Panc1 (cell line): ENCODE measurements at regions not wholly inside any gene's neighbourhood (a gene's known extent, or its start where the extent isn't known, plus 50 kb on each side); places are given as distances from the start of the nearest gene placed in this dataset.

Source experiments
- ATAC-seq: fragments of 200-7000 bp; cut with Tn5 transposase; 2 replicates; pipeline ENCODE4 v1.9.1; 2020; ENCODE audit warnings: mild to moderate bottlenecking, moderate library complexity
- BruUV-seq: library from RNA; stranded (reverse); fragments of 400-500 nt; replicated peaks from 2 replicates; lab custom pipeline; 2021; lab: Mats Ljungman, UMichigan
- CTCF ChIA-PET: fragments of 300-600 bp; sonication (Branson Sonifier 250); formaldehyde crosslinking; loops from one replicate; lab custom pipeline; 2022; ENCODE audit warnings: antibody characterized with exemption; lab: Charles Lee
- POLR2A ChIA-PET: fragments of 300-600 bp; sonication (Branson Sonifier 250); formaldehyde crosslinking; loops from one replicate; lab custom pipeline; 2022; ENCODE audit warnings: antibody characterized with exemption; lab: Charles Lee
- DNase-seq: peaks from one replicate; pipeline ENCODE4 v3.0.0-alpha.2; 2010; ENCODE audit warnings: low read depth, low spot score
- H3K27ac ChIP-seq: 2 replicates; pipeline ENCODE4 v1.5.1; 2011; ENCODE audit warnings: mild to moderate bottlenecking, low read length, inconsistent platforms
- H3K27me3 ChIP-seq: fragments of 200-500 bp; sonication (Bioruptor generic); 2 replicates; pipeline ENCODE4 v1.6.0; 2014; ENCODE audit warnings: low read length, inconsistent platforms; ENCODE audit not compliant: control insufficient read depth, insufficient read depth
- H3K36me3 ChIP-seq: fragments of 200-500 bp; sonication (Bioruptor generic); 2 replicates; pipeline ENCODE4 v1.5.1; 2014; ENCODE audit warnings: inconsistent platforms, mild to moderate bottlenecking, low read length, moderate library complexity; ENCODE audit not compliant: control insufficient read depth, insufficient read depth
- H3K4me1 ChIP-seq: 2 replicates; pipeline ENCODE4 v1.5.1; 2011; ENCODE audit warnings: inconsistent platforms, mild to moderate bottlenecking, low read length, moderate library complexity; ENCODE audit not compliant: control insufficient read depth, insufficient read depth
- H3K4me3 ChIP-seq, 2 experiments: 2 replicates each; pipeline ENCODE4 v1.5.1; 2011 to 2012; ENCODE audit warnings: low read depth in 2 of 2, low read length in 2 of 2, mild to moderate bottlenecking in 2 of 2, inconsistent platforms in 1 of 2, moderate library complexity in 1 of 2
- H3K9me3 ChIP-seq: fragments of 200-500 bp; sonication (Bioruptor generic); 2 replicates; pipeline ENCODE4 v1.5.1; 2014; ENCODE audit warnings: low read depth, mild to moderate bottlenecking, inconsistent platforms, low read length, moderate library complexity; ENCODE audit not compliant: control insufficient read depth, insufficient read depth
- CTCF ChIP-seq: fragments of 450-650 bp; IDR thresholded peaks from 2 replicates; pipeline ENCODE4 v1.5.1; 2017; ENCODE audit warnings: mild to moderate bottlenecking
- POLR2AphosphoS5 ChIP-seq: IDR thresholded peaks from 2 replicates; pipeline ENCODE4 v1.6.1; 2012; ENCODE audit warnings: mild to moderate bottlenecking, low read depth, low read length, moderate library complexity
- REST ChIP-seq, 2 experiments: IDR thresholded peaks; 2 replicates each; pipeline ENCODE4 v1.6.1; 2011 to 2012; ENCODE audit warnings: low read depth in 2 of 2, control low read depth in 1 of 2, low read length in 1 of 2, mild to moderate bottlenecking in 1 of 2, moderate library complexity in 1 of 2; ENCODE audit not compliant: insufficient read depth in 1 of 2
- SIN3A ChIP-seq: IDR thresholded peaks from 2 replicates; pipeline ENCODE4 v1.6.1; 2012; ENCODE audit warnings: low read depth, mild to moderate bottlenecking, low read length, moderate library complexity, borderline replicate concordance; ENCODE audit not compliant: insufficient read depth
- TCF7L2 ChIP-seq: IDR thresholded peaks from 2 replicates; pipeline ENCODE4 v1.6.1; 2011; ENCODE audit warnings: mild to moderate bottlenecking, low read depth, low read length, inconsistent platforms
- in situ Hi-C: cut with HindIII; loops from 2 replicates; pipeline ENCODE4 v1.10.0; 2016; ENCODE audit warnings: low sequenced_read_pairs, low pct_unique_long_range_greater_than_20kb
- intact Hi-C: fragments of 100-400 bp; cut with micrococcal nuclease; formaldehyde crosslinking; loops from one replicate; pipeline ENCODE4 v1.10.0; 2022; ENCODE audit not compliant: unreplicated experiment

- no peak for ATAC-seq
- POLR2A ChIA-PET: no interaction called here
- Histone ChIP-seq H3K36me3 (no peaks in the 10 kb centered on the region), H3K27ac (no peak overlapping the region), H3K4me1 (no peaks in the 10 kb centered on the region), H3K4me3 (no peak overlapping the region), H3K27me3 (no peaks in the 10 kb centered on the region; the same call in 1 of the 2 replicates), H3K9me3 (no peaks in the 10 kb centered on the region)
- TF ChIP-seq REST (IDR thresholded peaks at IDR 0.05; ENCODE audit: insufficient read depth in 1 of 2, low read depth in 2 of 2, low read length in 1 of 2) (no peak), POLR2AphosphoS5 (no peak), TCF7L2 (no peak), CTCF (no peak), SIN3A (no peak)
- intact Hi-C loops: no loop called here
- CTCF ChIA-PET: no interaction called here
- DNase-seq: no peak
- in situ Hi-C loops: no loop called here
- no TSS peak for BruUV-seq
Observed at GRCh38 chr4:108315694-108316093, 147.0 kb upstream of the LEF1 start.

DNA sequence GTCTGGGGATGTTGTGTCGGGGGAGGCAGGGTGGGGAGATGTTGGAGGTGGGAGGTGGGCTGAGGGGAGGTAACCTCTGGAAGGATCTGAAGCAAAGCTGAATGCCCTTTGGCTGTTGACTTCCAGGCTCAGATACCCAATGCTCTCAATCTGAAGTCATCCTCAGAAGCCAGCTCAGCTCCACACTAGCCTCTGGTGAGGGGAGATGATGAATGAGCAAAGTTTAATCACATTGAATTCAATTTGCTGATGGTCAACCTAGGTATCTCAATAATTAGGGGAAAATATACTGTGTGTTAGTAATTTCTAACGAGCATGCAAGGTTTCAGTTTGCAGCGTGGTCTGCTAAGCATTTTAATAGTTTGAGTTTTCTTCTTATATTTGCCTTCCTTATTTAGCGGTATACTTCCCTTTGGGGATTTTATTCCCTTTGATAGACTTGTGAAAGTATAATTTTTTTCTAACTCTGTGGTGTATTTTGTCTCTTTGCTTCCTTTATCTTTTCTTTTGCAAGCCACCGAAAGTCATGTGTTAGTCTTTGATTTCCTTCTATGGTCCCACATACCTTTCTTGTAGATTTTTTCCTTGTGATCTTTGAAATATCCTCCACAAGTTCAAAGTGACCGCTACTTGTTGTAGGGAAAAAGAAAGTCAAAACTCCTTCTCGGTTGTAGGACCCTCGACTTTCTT is 146.3 kb upstream of the LEF1 start:
- POLR2A ChIA-PET: no interaction called here
- CTCF ChIA-PET: no interaction called here
- DNase-seq (no peak), ATAC-seq (no peak)
- no peak overlapping the region for H3K27ac ChIP-seq
- TF ChIP-seq TCF7L2 (no peak), CTCF (no peak), SIN3A (no peak)
- H3K9me3 ChIP-seq: no peaks in the 10 kb centered on the region
- H3K4me3 ChIP-seq: no peak overlapping the region
- intact Hi-C loops (no loop called here), in situ Hi-C loops (no loop called here)
- no peaks in the 10 kb centered on the region for H3K36me3 ChIP-seq
- H3K4me1 ChIP-seq: no peaks in the 10 kb centered on the region
- BruUV-seq: no TSS peak
- no peaks in the 10 kb centered on the region; the same call in 1 of the 2 replicates for H3K27me3 ChIP-seq
